Astrocyte (in vitro differentiated cells and primary cell): ENCODE measurements at regions not wholly inside any gene's neighbourhood (a gene's known extent, or its start where the extent isn't known, plus 50 kb on each side); places are given as distances from the start of the nearest gene placed in this dataset.

Experiments used
- DNase-seq: peaks from one replicate; pipeline ENCODE4 v3.0.0-alpha.2; 2010; ENCODE audit warnings: low read depth
- FAIRE-seq: peaks from 2 replicates; lab custom pipeline; 2011; peaks lifted over from hg19 to GRCh38; lab: Jason Lieb, UNC
- H2AFZ ChIP-seq: 2 replicates; pipeline ENCODE4 v1.6.0; 2012; ENCODE audit warnings: low read depth, low read length, inconsistent platforms
- H3K27ac ChIP-seq: 2 replicates; pipeline ENCODE4 v1.5.1; 2011; ENCODE audit warnings: low read depth, low read length, inconsistent platforms
- H3K27me3 ChIP-seq: 2 replicates; pipeline ENCODE4 v1.6.0; 2011; ENCODE audit warnings: low read length, inconsistent platforms; ENCODE audit not compliant: insufficient read depth
- H3K36me3 ChIP-seq: 2 replicates; pipeline ENCODE4 v1.5.1; 2011; ENCODE audit warnings: low read length, inconsistent platforms; ENCODE audit not compliant: insufficient read depth
- H3K4me1 ChIP-seq: 2 replicates; pipeline ENCODE4 v1.5.1; 2011; ENCODE audit warnings: low read length, inconsistent platforms; ENCODE audit not compliant: insufficient read depth
- H3K4me2 ChIP-seq: 2 replicates; pipeline ENCODE4 v1.6.0; 2012; ENCODE audit warnings: low read length, inconsistent platforms
- H3K4me3 ChIP-seq: 2 replicates; pipeline ENCODE4 v1.5.1; 2011; ENCODE audit warnings: low read depth, mild to moderate bottlenecking, low read length, inconsistent platforms; ENCODE audit not compliant: insufficient read depth
- H3K79me2 ChIP-seq: 2 replicates; pipeline ENCODE4 v1.6.0; 2012; ENCODE audit warnings: mild to moderate bottlenecking, low read length, inconsistent platforms; ENCODE audit not compliant: insufficient read depth
- H3K9ac ChIP-seq: 2 replicates; pipeline ENCODE4 v1.6.0; 2012; ENCODE audit warnings: mild to moderate bottlenecking, low read length, inconsistent platforms
- H3K9me3 ChIP-seq: 2 replicates; pipeline ENCODE4 v1.5.1; 2012; ENCODE audit warnings: low read depth, mild to moderate bottlenecking, low read length, inconsistent platforms; ENCODE audit not compliant: insufficient read depth
- H4K20me1 ChIP-seq: 2 replicates; pipeline ENCODE4 v1.6.0; 2012; ENCODE audit warnings: low read length, inconsistent platforms; ENCODE audit not compliant: insufficient read depth
- H3K27ac Mint-ChIP-seq: one replicate; pipeline ENCODE4 v1.8.0; 2021; ENCODE audit warnings: mild to moderate bottlenecking, mixed read lengths; ENCODE audit not compliant: unreplicated experiment
- H3K27me3 Mint-ChIP-seq: one replicate; pipeline ENCODE4 v1.8.0; 2021; ENCODE audit warnings: low read depth, mixed read lengths; ENCODE audit not compliant: unreplicated experiment
- H3K36me3 Mint-ChIP-seq: one replicate; pipeline ENCODE4 v1.8.0; 2021; ENCODE audit warnings: low read depth, mixed read lengths; ENCODE audit not compliant: unreplicated experiment
- H3K4me1 Mint-ChIP-seq: one replicate; pipeline ENCODE4 v1.8.0; 2021; ENCODE audit warnings: low read depth, mixed read lengths; ENCODE audit not compliant: unreplicated experiment
- H3K4me3 Mint-ChIP-seq: one replicate; pipeline ENCODE4 v1.8.0; 2021; ENCODE audit warnings: mild to moderate bottlenecking, moderate library complexity, mixed read lengths; ENCODE audit not compliant: unreplicated experiment
- H3K9me3 Mint-ChIP-seq: one replicate; pipeline ENCODE4 v1.8.0; 2021; ENCODE audit warnings: mild to moderate bottlenecking, mixed read lengths; ENCODE audit not compliant: unreplicated experiment
- EZH2 ChIP-seq: IDR thresholded peaks from 2 replicates; pipeline ENCODE4 v1.6.1; 2012; ENCODE audit warnings: mild to moderate bottlenecking, low read length, inconsistent platforms; ENCODE audit not compliant: insufficient read depth
- TF ChIP-seq, protein P1 (sequence below): IDR thresholded peaks from 2 replicates; pipeline ENCODE4 v1.5.1; 2011; ENCODE audit warnings: low read depth, mild to moderate bottlenecking, inconsistent platforms, low read length, moderate library complexity; ENCODE audit not compliant: insufficient read depth

- H3K4me3 ChIP-seq = no peak overlapping the region
- H3K9ac ChIP-seq = no peak overlapping the region
- H3K36me3 ChIP-seq = no peaks in the 10 kb centered on the region
- H3K4me2 ChIP-seq = no peak overlapping the region
- no peak for DNase-seq
- no peaks in the 10 kb centered on the region for H3K9me3 ChIP-seq
- no peaks in the 10 kb centered on the region for H3K27me3 Mint-ChIP-seq
- H3K4me1 ChIP-seq = no peaks in the 10 kb centered on the region
- H4K20me1 ChIP-seq = no peaks in the 10 kb centered on the region
- no peaks in the 10 kb centered on the region for H3K27me3 ChIP-seq
- H3K9me3 Mint-ChIP-seq = peaks cover 18% of the 10 kb centered on the region
- no peaks in the 10 kb centered on the region for H3K4me1 Mint-ChIP-seq
- H3K27ac ChIP-seq = no peak overlapping the region
- H3K36me3 Mint-ChIP-seq = no peaks in the 10 kb centered on the region
- TF ChIP-seq EZH2 = no peak
- TF ChIP-seq, protein P1, sequence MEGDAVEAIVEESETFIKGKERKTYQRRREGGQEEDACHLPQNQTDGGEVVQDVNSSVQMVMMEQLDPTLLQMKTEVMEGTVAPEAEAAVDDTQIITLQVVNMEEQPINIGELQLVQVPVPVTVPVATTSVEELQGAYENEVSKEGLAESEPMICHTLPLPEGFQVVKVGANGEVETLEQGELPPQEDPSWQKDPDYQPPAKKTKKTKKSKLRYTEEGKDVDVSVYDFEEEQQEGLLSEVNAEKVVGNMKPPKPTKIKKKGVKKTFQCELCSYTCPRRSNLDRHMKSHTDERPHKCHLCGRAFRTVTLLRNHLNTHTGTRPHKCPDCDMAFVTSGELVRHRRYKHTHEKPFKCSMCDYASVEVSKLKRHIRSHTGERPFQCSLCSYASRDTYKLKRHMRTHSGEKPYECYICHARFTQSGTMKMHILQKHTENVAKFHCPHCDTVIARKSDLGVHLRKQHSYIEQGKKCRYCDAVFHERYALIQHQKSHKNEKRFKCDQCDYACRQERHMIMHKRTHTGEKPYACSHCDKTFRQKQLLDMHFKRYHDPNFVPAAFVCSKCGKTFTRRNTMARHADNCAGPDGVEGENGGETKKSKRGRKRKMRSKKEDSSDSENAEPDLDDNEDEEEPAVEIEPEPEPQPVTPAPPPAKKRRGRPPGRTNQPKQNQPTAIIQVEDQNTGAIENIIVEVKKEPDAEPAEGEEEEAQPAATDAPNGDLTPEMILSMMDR = no peak
- no peak overlapping the region for H2AFZ ChIP-seq
- no peak overlapping the region for H3K27ac Mint-ChIP-seq
- H3K79me2 ChIP-seq = no peaks in the 10 kb centered on the region
- FAIRE-seq = no peak
- no peak overlapping the region for H3K4me3 Mint-ChIP-seq
These were observed 340.0 kb upstream of the GULP1 start for GRCh38 chr2:187951470-187952218.

- no peaks in the 10 kb centered on the region for H3K4me1 ChIP-seq
- no peaks in the 10 kb centered on the region for H4K20me1 ChIP-seq
- Mint-ChIP-seq H3K4me3 (no peak overlapping the region), H3K27me3 (no peaks in the 10 kb centered on the region), H3K4me1 (peaks cover 2% of the 10 kb centered on the region), H3K27ac (no peak overlapping the region), H3K36me3 (no peaks in the 10 kb centered on the region), H3K9me3 (peaks cover 7% of the 10 kb centered on the region)
- TF ChIP-seq, protein P1 = no peak
- no peak for TF ChIP-seq EZH2
- no peak overlapping the region for H3K9ac ChIP-seq
- H3K4me3 ChIP-seq = no peak overlapping the region
- H3K27ac ChIP-seq = no peak overlapping the region
- FAIRE-seq (no peak), DNase-seq (peak; percentile 15)
- no peaks in the 10 kb centered on the region for H3K27me3 ChIP-seq
- no peak overlapping the region for H2AFZ ChIP-seq
- no peaks in the 10 kb centered on the region for H3K36me3 ChIP-seq
- no peak overlapping the region for H3K4me2 ChIP-seq
- H3K79me2 ChIP-seq = no peaks in the 10 kb centered on the region
- H3K9me3 ChIP-seq = no peaks in the 10 kb centered on the region
These were observed 334.7 kb upstream of the GULP1 start for GRCh38 chr2:187956906-187957534.

- no peak for DNase-seq
- no peaks in the 10 kb centered on the region for H3K36me3 ChIP-seq
- no peaks in the 10 kb centered on the region for H3K27me3 Mint-ChIP-seq
- peaks cover 2% of the 10 kb centered on the region for H3K9me3 Mint-ChIP-seq
- no peaks in the 10 kb centered on the region for H3K9me3 ChIP-seq
- peaks cover 6% of the 10 kb centered on the region for H3K4me1 Mint-ChIP-seq
- no peaks in the 10 kb centered on the region for H3K4me1 ChIP-seq
- H3K27ac Mint-ChIP-seq = no peak overlapping the region
- H3K4me3 ChIP-seq = no peak overlapping the region
- H4K20me1 ChIP-seq = no peaks in the 10 kb centered on the region
- no peak overlapping the region for H3K27ac ChIP-seq
- no peak overlapping the region for H2AFZ ChIP-seq
- H3K36me3 Mint-ChIP-seq = no peaks in the 10 kb centered on the region
- TF ChIP-seq, protein P1 = no peak
- TF ChIP-seq EZH2 = no peak
- no peak for FAIRE-seq
- no peaks in the 10 kb centered on the region for H3K27me3 ChIP-seq
- H3K9ac ChIP-seq = no peak overlapping the region
- H3K4me3 Mint-ChIP-seq = no peak overlapping the region
- no peaks in the 10 kb centered on the region for H3K79me2 ChIP-seq
- H3K4me2 ChIP-seq = no peak overlapping the region
These were observed 331.9 kb upstream of the GULP1 start for GRCh38 chr2:187959821-187960220.
